Testis (tissue), 2 donors: ENCODE measurements at regions not wholly inside any gene's neighbourhood (a gene's known extent, or its start where the extent isn't known, plus 50 kb on each side); places are given as distances from the start of the nearest gene placed in this dataset.

Experiments
- CTCF ChIP-seq, 3 experiments: fragments of 450-650 bp in 2 of 3; fragments of 200-600 bp in 1 of 3; sonication (generic) in 1 of 3; IDR thresholded peaks; one replicate each; pipeline ENCODE4 v1.5.1; 2016 to 2019; ENCODE audit warnings: antibody characterized with exemption in 3 of 3, mild to moderate bottlenecking in 2 of 3, moderate library complexity in 1 of 3
- POLR2A ChIP-seq: fragments of 450-650 bp; IDR thresholded peaks from one replicate; pipeline ENCODE4 v1.6.1; 2017; ENCODE audit warnings: antibody characterized with exemption, mild to moderate bottlenecking, moderate library complexity

- no peak for TF ChIP-seq CTCF (IDR thresholded peaks at IDR 0.05)
- no peak for TF ChIP-seq POLR2A
Measured at GRCh38 chr12:71333418-71333817, 106.2 kb upstream of the LGR5 start.
